Loucy (cell line): ENCODE measurements at regions not wholly inside any gene's neighbourhood (a gene's known extent, or its start where the extent isn't known, plus 50 kb on each side); places are given as distances from the start of the nearest gene placed in this dataset.

Source experiments
- CTCF ChIP-seq: fragments of 200-600 bp; sonication (generic); conservative IDR thresholded peaks from 2 replicates; pipeline ENCODE4 v1.5.1; 2014; ENCODE audit warnings: mild to moderate bottlenecking, antibody characterized with exemption, low read length
- EZH2phosphoT487 ChIP-seq: fragments of 200-600 bp; IDR thresholded peaks from 2 replicates; pipeline ENCODE4 v1.6.1; 2018; ENCODE audit warnings: antibody characterized with exemption, mild to moderate bottlenecking, moderate library complexity, borderline replicate concordance

DNA sequence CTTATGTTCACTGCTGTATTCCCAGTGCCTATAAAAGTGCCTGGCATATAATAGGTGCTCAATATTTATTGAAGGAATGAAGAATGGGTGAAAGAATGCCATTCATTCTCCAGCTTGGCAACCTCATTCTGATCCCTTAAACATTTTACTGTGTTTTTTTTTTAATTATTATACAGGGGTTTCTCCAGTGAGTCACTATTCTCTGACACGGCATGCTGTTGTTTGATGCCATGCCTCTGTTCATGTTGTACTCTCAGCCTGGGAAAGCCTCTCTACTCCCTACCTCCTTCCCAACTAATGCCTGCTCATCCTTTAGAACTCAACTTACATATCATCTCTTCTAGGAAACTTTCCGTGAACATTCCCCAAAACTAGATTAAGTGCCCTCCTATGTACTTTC is 70.2 kb upstream of the PHF24 start:
- TF ChIP-seq CTCF (no peak), EZH2phosphoT487 (no peak)
